Brain pericyte (primary cell): ENCODE measurements at regions not wholly inside any gene's neighbourhood (a gene's known extent, or its start where the extent isn't known, plus 50 kb on each side); places are given as distances from the start of the nearest gene placed in this dataset.
"Not testable (repeated sequence)": the region's sequence is repeated elsewhere in the genome, so short reads cannot be mapped to it uniquely, and the experiment has no call there.

Experiments used
- DNase-seq: peaks from one replicate; pipeline ENCODE4 v3.0.0-alpha.2; 2012; ENCODE audit warnings: low read depth, low spot score

- DNase-seq: no peak
Measured at GRCh38 chr7:65254061-65254460, 119.6 kb upstream of the ZNF92 start.

DNA sequence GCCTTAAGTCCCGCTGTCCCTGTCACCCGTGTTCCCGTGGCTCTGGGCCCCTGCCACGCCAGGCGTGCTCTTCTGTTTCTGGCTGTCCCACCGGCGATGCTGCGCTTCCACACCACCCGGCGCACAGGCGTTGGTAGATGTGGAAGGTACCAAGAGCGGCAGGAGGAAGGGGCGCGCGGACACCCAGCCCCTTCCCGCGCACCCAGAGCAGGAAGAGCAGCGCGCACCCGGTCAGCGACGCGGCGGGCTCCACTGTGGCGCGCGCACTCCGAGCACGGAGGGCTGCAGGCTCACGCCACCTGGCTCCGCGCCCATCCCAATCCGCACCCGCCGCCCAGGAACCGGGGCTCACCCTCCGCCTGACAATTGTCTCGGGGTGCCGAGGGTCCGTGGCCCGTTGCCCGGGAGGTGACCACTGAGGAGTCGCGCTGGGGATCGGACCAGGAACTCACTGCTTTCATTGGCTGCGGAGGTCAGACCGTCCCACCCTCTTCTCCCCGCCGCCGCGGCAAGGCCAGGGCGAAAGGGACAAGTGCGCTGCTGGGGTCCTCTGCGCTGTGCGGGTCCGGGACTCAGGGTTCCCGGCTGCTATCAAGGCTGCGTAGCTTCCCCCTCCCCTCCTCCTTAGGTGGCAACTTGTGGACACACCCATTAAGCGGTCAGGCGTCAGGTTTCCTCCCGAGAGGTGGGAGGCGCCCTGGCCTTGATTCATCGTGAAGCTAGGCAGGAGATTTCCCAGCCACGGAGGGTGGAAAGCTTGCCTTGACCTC lies 121.6 kb upstream of the ZNF92 start:
- DNase-seq: no peak

DNA sequence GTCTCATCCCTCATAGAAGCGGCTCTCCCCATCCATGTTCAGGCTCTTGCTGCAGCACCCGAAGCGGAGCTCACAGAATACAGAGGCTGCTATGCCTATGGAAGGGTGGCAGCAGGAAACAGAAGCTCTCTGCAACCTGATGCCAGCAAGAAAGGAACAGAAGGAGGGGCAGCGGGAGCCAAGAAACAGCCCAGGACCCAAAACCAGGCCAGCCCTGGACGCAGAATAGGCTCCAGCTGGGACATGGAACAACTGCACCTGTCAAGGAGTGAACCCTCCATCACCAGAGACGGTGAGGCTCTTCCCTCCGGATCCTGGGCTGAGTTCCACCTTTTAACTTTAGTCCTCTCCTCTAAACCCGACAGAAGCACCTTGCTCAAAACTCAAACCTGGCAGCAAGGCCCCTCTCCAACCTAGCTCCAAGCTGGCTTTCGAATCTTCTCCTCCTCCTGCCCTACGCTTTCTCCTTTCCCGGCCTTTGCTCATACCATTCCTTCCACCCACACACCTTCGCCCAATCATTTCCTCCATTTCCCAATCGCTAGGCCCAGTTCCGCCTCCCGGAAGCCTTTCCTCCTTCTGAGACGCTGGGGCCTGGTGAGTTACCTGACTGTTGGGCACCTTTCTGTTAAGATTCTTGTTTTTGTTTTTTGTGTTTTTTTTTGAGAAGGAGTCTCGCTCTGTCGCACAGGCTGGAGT lies 122.8 kb upstream of the ZNF92 start:
- DNase-seq: no peak

GRCh38 chr7:65250216-65250615 lies 123.4 kb upstream of the ZNF92 start:
- no peak for DNase-seq

DNA sequence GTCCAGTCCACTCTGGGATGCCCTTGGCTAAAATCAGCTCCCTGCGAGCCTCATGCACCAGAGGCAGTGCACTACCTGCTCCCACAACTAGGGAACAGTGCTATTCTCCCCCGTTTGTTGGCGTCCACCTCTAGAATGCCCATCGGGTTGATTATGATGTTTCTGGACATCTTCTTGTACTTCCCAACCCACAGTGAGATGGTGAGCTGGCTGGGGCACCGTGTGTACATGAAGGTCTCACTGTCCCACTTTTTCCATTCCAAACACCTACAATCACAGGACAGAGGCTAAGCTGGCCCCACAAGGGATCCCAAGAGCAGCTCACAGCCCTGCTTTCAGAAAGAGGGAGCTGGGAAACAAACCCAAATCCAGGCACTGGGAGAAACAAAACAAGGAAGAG lies 126.2 kb upstream of the ZNF92 start:
- DNase-seq: no peak

DNA sequence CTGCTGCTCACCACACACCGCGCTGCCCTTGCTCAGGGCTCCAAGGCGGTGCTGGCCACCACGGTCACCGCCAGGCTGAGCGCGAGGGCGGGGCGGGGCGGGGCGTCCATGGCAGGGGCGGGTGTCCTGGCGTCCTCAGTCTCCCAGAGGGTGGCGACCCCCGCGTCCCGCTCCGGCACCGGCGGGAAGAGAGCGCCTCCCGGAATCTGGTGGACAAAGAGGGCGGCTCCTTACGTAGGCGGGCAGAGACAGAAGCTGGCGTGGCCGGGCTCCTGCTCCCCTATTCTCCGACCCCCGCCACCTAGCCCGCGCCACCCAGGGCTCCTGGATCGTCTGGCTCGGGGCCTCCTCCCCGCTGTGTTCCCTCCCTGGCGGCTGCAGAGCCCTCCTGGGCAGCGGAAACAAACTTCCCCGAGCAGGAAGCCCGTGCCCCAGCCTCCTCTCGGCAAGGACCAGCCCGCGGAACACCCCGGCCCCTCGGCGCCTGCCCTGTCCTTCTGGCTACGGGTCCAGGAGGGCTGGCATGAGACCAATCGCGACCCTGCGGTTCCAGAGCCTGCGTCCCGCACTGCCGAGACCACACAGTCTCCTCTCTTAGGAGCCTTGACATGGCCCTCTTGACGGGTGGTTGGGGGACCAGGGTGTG lies 133.8 kb upstream of the ZNF92 start:
- no peak for DNase-seq

DNA sequence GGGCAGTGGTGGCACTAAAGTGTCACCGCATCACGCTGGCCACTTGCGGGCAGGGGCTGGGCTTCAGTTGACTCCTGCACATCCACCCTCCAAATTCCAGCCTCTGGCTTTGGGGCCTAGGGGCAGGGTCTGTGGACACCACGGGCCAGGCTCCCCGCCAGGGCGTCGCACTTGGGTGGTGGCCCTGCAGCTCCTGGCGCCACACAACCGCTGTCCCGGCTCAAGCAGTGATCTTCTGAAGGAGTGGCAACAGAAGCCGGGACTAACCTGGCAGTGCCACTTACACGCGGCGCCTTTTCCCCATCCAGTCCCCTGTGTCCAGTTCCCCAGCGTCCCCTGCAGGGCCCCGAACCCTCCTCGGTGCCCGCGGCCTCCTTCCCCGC lies 134.3 kb upstream of the ZNF92 start:
- no peak for DNase-seq

- DNase-seq: no peak
Measured at GRCh38 chr7:65238785-65239184, 134.9 kb upstream of the ZNF92 start.

DNA sequence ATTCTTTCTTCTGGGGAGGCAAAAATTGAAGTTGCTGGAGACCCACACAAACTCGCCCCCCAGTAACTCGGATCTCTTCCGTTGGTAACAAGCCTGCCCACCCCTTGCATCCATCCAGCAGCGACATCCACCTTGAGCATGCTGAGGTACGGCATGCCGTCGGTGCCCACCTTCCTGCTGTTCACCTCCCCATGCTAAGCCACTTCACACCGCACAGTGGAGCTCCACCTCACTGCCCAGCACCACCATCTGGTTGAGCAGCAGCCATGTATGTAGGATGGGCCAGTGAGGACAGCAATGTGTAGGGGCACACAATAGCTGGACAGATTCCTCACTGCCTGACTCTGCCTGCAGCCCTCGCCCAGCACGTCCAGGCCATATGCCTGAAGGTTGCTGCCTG lies 138.1 kb upstream of the ZNF92 start:
- DNase-seq: no peak

- no peak for DNase-seq
Measured at GRCh38 chr7:65233409-65234034, 140.1 kb upstream of the ZNF92 start.

GRCh38 chr7:65230231-65230630 lies 143.4 kb upstream of the ZNF92 start:
- DNase-seq: no peak

- DNase-seq: no peak
Measured at GRCh38 chr7:65225422-65226006, 148.1 kb upstream of the ZNF92 start.

DNA sequence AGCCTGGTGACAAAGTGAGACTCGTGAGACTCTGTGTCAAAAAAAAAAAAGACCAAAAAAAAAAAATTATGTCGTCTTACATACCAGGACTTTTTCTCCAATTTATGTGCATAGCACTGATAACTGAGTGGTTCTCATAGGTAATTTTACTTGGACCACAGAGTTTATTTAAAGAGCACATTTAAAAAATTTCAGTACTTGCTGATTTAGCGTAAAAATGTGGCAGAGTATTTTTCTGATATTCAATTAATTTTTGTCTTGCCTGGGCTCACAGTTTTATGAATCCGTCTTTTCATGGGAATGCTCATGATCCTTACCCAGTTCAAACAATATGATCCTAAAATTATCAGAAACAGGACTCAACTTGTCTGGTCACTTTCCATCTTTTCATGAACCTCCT lies 151.0 kb upstream of the ZNF92 start:
- DNase-seq: no peak

DNA sequence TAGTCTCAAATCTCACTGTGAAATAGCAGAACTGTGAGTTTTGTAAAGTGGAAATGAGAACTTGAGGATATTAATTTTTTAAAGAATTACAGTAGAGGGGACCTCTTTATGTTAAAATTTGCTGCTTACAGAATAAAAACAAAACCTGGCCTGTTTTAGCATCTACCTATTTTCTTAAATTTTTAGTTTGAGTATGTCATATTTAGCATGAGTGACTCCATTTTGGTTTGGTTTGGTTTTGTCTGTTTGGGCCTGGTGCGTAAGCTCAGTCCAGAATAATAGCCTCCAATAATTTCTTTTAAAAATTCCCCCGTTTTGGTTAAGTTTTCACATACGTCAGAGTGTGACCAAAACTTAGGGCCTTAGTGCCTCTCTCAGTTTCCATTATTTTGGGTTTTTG lies 152.0 kb upstream of the ZNF92 start:
- DNase-seq: no peak

DNA sequence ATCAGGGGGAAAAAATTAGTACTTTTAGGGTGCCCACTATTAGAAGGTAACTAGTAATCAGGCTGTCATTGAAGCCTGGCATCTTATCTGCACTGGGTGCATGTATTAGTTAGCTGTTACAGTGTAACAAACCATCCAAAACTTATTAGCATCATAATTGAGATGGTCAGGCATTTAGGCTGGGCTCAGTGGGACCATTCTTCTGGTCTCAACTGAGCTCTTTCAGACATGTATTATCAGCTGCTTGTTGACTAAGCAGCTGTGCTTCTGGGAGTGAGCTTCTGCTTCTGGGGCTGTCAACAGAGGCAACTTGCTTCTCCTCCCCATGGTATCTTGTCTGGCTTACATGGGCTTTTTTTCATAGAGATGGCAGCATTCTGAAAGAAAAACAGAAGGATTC lies 154.0 kb upstream of the ZNF92 start:
- DNase-seq: no peak

- no peak for DNase-seq
Measured at GRCh38 chr7:65216469-65216868, 157.2 kb upstream of the ZNF92 start.

DNA sequence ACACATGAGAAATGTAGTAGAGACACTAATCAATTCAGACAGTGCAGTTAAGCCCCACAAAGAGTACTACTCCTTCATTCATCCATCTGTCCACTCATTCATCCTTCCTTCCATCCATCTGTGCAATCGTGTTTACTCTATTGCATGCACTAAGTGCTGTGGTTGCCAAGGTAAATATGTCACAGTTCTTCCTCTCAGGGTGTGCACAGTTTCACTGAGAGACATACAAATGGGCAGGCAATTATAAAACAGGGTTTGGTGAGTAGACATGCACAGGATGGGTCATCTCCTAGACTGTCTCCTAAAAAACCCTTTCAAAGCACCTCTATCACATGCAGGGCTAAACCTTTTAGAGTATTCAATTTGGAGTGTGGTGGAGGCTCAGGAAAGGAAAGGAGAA lies 160.4 kb upstream of the ZNF92 start:
- DNase-seq: not testable (repeated sequence)

DNA sequence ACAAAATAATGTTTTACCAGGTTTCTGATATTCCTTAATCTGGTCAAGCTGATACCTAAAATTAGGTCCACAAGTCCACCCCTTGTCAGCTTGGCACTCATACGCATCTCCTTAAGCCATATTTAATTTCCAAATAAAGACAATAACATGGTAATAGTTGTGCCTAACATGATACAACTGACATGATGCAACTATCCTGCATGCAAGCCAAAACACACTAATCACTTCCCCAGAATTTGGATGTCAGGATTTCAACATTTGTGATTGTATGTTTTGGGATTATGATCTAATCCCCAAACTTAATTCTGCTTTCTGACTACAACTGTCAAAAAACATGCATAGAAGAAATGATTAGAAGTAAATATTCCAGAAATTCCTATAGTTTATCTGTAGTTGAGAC lies 174.4 kb upstream of the ZNF92 start:
- DNase-seq: not testable (repeated sequence)

DNA sequence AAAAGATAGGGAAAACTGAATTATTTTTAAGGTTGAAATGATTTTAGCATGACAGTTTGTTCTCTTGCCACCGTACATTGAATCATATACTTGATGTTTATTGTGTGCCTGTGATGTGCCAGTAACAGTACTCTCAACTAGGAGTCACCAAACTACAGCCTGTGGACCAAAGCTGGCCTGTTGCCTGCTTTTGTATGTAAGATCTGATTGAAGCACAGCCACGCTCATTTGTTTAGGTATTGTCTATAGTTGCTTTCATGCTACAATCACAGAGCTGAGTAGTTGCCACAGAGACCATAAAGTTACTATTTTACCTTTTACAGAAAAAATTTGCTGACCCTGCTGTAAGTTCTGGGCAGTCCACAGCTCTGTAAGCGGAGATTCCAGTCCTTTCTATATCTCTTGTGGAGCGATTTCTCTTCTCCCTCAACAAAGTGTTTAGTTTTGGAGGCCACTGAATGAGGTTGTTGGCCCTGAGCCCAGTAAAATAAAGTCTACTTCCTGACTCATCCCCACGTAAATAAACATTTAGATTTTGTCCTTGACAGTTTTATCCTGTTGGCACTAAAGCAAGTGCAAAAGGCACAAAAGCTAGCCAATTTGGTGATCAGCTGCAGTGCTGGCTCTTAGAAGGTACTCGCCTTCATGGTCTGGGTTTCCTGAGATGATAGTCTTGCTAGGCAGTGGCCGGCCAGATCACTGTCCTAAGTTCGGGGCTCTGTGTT lies 180.2 kb upstream of the ZNF92 start:
- DNase-seq: not testable (repeated sequence)

- DNase-seq: not testable (repeated sequence)
Measured at GRCh38 chr7:65177041-65177440, 170.6 kb upstream of the ERV3-1 start.

DNA sequence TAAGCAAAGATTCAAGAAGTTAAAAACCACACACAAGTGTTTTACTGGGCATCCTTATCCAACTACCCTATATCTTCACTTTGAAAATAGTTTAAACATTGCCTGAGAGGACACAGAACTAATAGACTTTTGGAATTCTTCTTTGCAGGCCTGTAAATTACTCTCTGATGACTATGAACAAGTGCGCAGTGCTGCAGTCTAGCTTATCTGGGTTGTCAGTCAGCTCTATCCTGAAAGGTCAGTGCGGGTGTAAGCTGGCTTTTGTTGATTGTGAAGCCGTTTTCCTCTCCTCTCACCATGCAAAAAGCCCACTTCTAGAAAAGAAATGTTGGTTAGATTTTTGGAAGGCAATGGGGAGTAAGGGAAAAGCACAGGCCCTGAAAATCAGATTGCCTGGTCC lies 143.6 kb upstream of the ERV3-1 start:
- not testable (repeated sequence) for DNase-seq
